GM21390 (cell line): ENCODE measurements at regions not wholly inside any gene's neighbourhood (a gene's known extent, or its start where the extent isn't known, plus 50 kb on each side); places are given as distances from the start of the nearest gene placed in this dataset.

Experiments
- ATAC-seq: cut with Tn5 transposase; IDR thresholded peaks from one replicate; pipeline ENCODE4 v1.9.1; 2021; ENCODE audit not compliant: unreplicated experiment

- ATAC-seq, result no peak
These were observed 213.7 kb downstream of the TEX29 start for GRCh38 chr13:111533900-111534683.

DNA sequence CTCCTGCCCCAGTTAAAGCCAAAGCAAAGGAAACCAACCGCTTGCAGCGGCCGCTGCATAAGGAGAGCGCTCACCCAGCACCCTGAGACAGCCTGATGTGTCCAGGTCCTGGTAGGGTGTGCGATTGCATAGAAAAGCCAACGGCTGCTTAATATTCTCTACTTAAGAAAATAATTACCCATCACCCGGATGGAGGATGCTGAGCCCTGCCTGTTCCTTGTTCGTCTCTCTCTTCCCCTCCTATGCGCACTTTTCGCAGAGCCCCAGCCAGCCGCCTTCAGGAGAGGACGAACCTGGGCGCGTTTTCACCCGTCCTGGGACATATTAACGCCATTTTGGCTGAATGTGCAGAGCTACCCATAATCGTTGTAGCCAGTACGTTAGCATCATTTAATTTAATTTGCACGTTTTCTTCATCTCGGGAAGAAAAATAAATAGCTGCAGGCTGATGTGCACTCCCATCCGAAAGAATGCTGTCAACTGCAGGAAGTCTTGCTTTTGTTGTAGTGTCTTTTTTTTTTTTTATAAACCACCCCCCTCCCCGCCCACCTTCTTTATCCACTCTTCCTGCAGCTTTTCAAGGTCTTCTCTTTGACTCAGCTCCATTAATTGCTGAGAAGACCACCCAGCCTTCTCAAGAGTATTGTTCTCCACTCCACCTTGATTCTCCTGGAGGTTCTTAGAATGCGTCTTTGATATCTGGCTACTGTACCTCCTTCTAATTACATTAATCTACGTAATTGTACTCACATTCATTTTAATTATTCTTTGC lies 214.5 kb downstream of the TEX29 start:
- no peak for ATAC-seq

- ATAC-seq, result no peak
These were observed 215.0 kb downstream of the TEX29 start for GRCh38 chr13:111535523-111535811.

DNA sequence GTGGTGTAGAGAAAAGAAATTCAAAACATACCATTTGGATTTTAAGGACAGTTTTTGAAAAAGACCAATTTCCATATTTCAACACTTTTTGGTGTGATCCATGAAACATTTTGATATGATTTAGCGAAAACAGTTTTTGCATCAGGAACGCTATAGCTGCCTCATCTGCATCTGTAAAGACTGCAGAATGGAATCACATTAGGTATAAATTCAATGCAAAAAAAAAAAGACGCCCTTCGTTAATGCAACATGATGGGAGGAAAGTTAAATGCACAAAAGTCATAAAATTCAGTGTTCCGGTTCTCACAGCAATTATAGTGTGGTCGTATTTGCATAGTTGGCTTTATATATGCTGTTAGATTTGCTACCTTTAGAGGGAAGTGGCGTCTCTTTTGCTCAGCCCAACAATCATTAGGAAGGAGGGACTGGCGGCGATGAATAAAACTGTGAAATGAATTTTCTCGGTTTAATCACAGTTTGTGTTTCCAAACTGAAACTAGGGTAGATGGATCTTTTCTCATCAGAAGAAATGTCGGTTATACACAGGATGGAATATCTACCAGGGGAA lies 215.7 kb downstream of the TEX29 start:
- ATAC-seq, result no peak

DNA sequence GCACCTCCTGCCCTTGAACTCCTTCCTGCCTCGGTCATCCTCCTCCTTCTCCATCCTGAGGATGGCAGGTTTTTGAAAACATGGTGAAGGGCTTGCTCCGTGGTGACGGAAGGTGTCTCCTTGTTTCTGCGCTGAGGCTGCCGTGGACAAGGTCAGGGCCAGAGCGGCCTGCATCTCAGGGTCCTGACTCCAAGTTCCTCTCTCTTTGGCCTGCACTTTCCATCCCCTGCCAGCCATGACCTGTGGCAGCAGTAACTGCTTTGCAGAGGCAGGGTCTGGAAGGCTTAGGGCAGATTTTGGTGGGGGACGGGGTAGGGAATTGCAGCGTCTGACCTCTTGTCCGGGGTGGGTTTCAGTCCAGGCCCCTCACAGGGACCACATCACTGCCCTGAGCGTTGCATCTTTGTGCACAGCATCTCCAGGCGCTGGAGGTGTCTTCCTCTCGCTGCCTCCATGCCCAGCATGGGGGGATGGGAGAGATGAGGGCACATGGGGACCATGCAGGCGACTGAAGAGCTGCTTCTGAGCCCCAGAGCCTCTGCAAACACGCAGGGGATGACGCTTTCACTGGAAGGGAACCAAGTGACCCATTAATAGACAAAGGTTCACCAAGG lies 216.8 kb downstream of the TEX29 start:
- no peak for ATAC-seq

- no peak for ATAC-seq
These were observed 217.5 kb downstream of the TEX29 start for GRCh38 chr13:111537843-111538499.

DNA sequence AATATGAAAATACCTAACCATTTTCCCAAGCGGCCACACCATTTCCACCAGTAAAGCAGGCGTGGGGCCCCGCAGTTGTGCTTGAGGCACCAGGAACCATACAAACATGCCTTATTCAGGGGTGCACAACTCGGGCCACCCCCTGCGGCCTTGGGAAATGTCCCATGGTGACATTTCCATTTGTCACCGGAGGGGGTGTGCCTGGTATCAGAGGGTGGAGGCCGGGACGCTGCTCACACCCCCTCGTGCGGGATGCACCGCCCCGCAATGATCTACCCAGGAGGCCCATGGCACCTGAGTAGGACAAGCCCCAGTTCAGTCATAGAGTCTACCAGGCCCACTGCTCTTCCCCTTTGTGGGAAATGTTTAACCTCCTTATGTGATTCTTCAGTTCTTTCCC lies 218.8 kb downstream of the TEX29 start:
- ATAC-seq, result no peak

DNA sequence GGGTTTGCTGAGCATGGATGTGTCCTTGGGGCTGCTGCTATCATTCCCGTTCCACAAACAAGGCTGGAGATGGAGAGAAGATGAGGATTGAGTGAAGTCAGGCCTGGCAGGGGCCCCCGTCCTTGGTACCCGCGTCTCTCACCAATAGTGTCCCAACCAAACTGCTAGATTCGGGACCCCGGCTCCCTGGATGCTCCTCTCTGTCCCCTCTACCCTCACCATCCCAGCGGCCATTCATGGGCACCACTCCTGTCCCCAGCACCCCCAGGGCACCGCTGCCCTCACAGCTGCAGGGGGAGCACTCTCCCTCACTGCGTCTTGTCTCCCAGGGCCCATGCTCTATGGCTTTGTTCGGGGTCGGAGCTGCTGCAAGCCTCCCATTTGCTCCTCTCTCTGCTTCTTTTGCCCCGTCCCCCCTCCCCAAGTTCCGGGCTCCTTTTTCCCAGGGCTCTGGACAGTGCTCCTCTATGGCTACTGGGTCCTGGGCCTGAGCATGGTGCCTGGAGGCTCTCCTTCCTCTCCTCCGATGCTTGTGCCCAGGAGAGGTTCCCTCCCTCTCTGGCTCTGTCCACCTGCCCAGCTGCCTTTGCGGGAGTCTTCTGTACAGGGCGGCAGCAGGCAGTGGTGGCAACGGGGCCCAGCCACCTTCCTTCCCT lies 219.5 kb downstream of the TEX29 start:
- no peak for ATAC-seq

DNA sequence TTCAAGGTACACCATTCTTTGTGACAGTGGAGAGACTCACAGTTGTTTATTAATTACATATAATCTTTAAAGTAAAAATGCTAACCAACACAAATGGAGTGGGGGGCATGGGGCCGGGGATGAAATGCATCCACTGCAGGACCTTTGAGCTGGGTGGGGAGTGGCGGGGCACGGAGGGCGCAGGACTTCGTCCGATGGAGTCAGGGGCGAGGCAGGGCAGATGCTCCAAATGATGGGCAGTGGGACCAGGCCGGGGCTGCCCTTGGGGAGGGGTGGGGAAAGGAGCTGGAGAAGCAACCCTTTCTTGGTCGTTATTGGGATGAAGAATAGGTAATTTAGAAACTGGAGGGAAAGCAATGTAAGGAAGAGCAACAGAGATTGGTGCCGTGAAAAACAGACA lies 220.0 kb downstream of the TEX29 start:
- ATAC-seq, result no peak

DNA sequence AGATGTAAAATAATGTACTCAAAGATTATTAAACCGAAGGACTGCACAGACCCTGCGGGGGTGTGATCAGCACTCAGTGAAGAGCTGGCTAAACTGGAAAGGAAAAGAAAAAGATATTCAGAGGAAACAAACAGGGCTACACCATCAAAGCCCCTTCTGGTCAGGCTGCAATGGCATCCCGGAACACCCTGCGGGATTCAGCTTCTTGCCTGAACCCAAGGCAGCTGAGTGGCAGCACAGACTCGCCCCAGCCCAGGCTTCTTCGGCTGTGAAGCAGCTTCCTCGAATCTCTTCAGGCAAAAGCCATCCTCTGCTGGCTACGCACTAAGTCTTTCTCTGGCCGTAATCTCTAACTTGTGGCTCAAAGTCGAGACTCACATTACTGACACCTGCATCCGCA lies 220.9 kb downstream of the TEX29 start:
- no peak for ATAC-seq

DNA sequence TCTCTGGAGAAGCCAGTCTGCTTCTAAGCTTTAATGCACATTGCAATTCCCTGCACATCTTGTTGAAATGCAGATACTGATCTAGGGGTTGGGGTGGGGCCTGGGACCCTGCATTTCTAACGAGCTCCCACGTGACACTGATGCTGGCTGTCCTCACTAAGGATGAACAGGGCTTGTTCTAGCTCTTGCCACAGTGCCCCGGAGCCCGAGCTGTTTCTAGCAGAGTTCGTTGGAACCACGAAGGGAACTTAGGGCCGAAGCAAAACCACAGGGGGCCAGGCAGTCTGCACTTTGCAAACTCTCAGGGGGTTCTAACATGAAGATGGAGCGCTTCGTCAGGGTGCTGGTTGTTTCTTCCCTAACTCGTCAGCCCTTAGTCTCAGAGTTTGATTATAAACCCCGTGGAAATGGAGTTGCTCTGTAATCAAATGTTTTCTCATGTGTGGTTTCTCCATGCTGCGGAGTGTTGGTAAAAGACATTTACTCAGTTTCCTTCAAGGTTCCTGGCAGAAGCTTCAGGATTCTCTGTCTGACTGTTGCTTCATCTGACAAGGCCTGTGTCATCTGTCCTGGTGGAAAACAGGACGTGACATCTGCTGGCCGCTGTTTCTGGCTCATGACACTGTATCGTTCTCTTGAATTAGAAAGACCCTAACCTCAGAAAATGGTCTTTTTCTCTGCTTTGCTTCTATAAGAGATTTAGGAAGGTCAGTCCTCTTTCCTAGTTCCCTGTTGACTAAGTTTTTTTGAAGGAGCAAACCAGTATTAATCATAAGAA lies 221.5 kb downstream of the TEX29 start:
- no peak for ATAC-seq

DNA sequence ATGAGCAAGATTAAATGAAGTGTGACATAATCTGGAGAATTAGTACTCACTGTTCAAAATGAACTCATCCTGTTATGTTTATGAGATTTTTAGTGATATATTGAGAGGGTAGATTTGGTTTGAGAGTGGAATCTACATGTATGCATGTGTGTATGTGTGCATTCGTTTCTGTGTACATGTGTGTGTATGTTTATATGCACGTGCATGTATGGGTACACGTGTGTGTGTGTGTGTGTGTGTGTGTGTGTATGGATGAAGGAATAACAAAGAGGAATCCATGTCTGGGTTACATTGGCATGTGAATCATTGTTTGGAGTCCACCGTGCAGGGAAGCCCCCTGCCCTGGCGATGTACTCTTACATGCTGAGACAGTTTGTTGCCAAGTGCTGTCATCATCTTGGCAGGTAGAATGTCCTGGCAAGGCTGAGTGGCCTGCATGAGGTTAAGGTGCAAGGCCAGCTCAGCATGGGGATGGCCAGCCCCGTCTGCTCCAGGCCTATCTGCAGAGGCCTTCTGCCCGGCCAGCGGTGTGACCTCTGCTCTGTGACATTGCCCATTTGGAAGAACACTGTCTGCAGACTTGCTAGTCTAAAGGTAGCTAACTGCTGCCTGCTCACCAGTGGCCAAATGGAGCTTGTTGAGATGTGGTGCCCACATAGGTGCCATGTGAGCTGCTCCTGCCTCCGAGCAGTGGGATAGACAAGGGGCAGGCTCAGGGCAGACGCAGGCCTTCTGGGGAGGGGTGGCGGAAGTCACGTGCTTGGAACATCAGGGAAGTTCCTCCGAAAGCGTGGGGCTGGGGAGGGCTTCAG lies 222.3 kb downstream of the TEX29 start:
- no peak for ATAC-seq

- ATAC-seq, result no peak
These were observed 226.7 kb downstream of the TEX29 start for GRCh38 chr13:111546921-111547675.

- ATAC-seq, result no peak
These were observed 227.4 kb downstream of the TEX29 start for GRCh38 chr13:111547726-111548273.

GRCh38 chr13:111548301-111548700 lies 227.9 kb downstream of the TEX29 start:
- ATAC-seq, result no peak

DNA sequence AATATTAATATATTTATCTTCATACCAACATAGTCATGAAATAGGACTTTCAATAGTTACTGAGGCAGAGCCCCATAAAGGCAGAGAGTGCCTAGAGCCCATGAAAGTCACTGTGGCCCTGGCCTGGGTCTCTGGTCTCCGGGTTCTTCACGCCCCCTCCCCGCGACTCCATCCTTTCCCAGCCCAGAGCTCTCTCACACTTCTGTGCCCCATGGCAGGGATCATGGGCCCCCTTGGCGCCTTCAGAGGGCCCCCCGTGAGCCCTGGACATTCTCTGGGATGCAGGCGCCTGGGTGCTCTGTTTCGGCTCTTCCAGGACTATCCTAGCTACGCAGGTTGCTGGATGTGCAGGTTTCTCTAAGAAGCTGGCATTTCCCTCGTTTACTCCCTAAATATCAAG lies 228.4 kb downstream of the TEX29 start:
- ATAC-seq, result no peak

- no peak for ATAC-seq
These were observed 229.0 kb downstream of the TEX29 start for GRCh38 chr13:111549464-111549863.

GRCh38 chr13:111550062-111550461 lies 229.6 kb downstream of the TEX29 start:
- ATAC-seq, result no peak
